HPDE6-E6E7 (cell line): ENCODE measurements at regions not wholly inside any gene's neighbourhood (a gene's known extent, or its start where the extent isn't known, plus 50 kb on each side); places are given as distances from the start of the nearest gene placed in this dataset.
A peak's percentile ranks its signal among the peaks of the same experiment; 100 is the strongest.

Experiments
- DNase-seq: peaks from one replicate; pipeline ENCODE4 v3.0.0; 2011; ENCODE audit warnings: missing footprints; ENCODE audit errors: extremely low spot score

GRCh38 chr20:57025666-57026224 is 240.7 kb downstream of the BMP7 start:
- DNase-seq, result no peak

GRCh38 chr20:57027777-57028176 is 238.7 kb downstream of the BMP7 start:
- DNase-seq, result no peak

- no peak for DNase-seq
Observed at GRCh38 chr20:57030611-57031600, 235.5 kb downstream of the BMP7 start.

GRCh38 chr20:57031867-57032355 is 234.5 kb downstream of the BMP7 start:
- no peak for DNase-seq

- DNase-seq, result no peak
Observed at GRCh38 chr20:57032847-57033246, 233.6 kb downstream of the BMP7 start.

GRCh38 chr20:57034001-57034400 is 232.4 kb downstream of the BMP7 start:
- no peak for DNase-seq

- no peak for DNase-seq
Observed at GRCh38 chr20:57037689-57038088, 228.8 kb downstream of the BMP7 start.

GRCh38 chr20:57038608-57039440 is 227.6 kb downstream of the BMP7 start:
- DNase-seq, result no peak

- no peak for DNase-seq
Observed at GRCh38 chr20:57040466-57040865, 226.0 kb downstream of the BMP7 start.

- no peak for DNase-seq
Observed at GRCh38 chr20:57040924-57041323, 225.5 kb downstream of the BMP7 start.

GRCh38 chr20:57043091-57043490 is 223.3 kb downstream of the BMP7 start:
- no peak for DNase-seq

- no peak for DNase-seq
Observed at GRCh38 chr20:57043669-57044268, 222.7 kb downstream of the BMP7 start.

GRCh38 chr20:57047281-57048026 is 219.0 kb downstream of the BMP7 start:
- peak; percentile 54 for DNase-seq

GRCh38 chr20:57048027-57048869 is 218.2 kb downstream of the BMP7 start:
- DNase-seq, result no peak

- no peak for DNase-seq
Observed at GRCh38 chr20:57049296-57049695, 217.1 kb downstream of the BMP7 start.

- DNase-seq, result no peak
Observed at GRCh38 chr20:57051096-57051495, 215.3 kb downstream of the BMP7 start.

GRCh38 chr20:57053067-57053466 is 213.4 kb downstream of the BMP7 start:
- DNase-seq, result no peak

- no peak for DNase-seq
Observed at GRCh38 chr20:57053793-57054552, 212.5 kb downstream of the BMP7 start.

GRCh38 chr20:57055345-57055744 is 211.1 kb downstream of the BMP7 start:
- no peak for DNase-seq
